PC-3 (cell line): ENCODE measurements at regions not wholly inside any gene's neighbourhood (a gene's known extent, or its start where the extent isn't known, plus 50 kb on each side); places are given as distances from the start of the nearest gene placed in this dataset.

ENCODE experiments used
- CTCF ChIP-seq: fragments of 300-600 bp; sonication (generic); conservative IDR thresholded peaks from 2 replicates; pipeline ENCODE4 v1.5.1; 2017; ENCODE audit warnings: antibody characterized with exemption, low read depth, mild to moderate bottlenecking, low read length
- EZH2 ChIP-seq: fragments of 300-600 bp; sonication (generic); IDR thresholded peaks from one replicate; pipeline ENCODE4 v1.6.1; 2017; ENCODE audit warnings: antibody characterized with exemption, mild to moderate bottlenecking, low read length; ENCODE audit not compliant: unreplicated experiment
- EZH2phosphoT487 ChIP-seq: fragments of 300-600 bp; sonication (generic); IDR thresholded peaks from 2 replicates; pipeline ENCODE4 v1.6.1; 2018; ENCODE audit warnings: mild to moderate bottlenecking, antibody characterized with exemption, low read length, borderline replicate concordance

GRCh38 chr9:81150016-81150625, 539.2 kb downstream of the TLE1 start:
- TF ChIP-seq CTCF (no peak), EZH2 (no peak), EZH2phosphoT487 (no peak)
